Breast epithelium (tissue), 3 donors: ENCODE measurements at regions not wholly inside any gene's neighbourhood (a gene's known extent, or its start where the extent isn't known, plus 50 kb on each side); places are given as distances from the start of the nearest gene placed in this dataset.

ENCODE experiments used
- POLR2A ChIP-seq: fragments of 450-650 bp; IDR thresholded peaks from one replicate; pipeline ENCODE4 v1.6.1; 2016; ENCODE audit warnings: antibody characterized with exemption, mild to moderate bottlenecking, moderate library complexity
- TF ChIP-seq, protein P1 (sequence below), 3 donors: fragments of 450-650 bp; IDR thresholded peaks; one replicate each; pipeline ENCODE4 v1.5.1; 2016 to 2017; ENCODE audit warnings: antibody characterized with exemption in 3 of 3, mild to moderate bottlenecking in 3 of 3, moderate library complexity in 3 of 3

DNA sequence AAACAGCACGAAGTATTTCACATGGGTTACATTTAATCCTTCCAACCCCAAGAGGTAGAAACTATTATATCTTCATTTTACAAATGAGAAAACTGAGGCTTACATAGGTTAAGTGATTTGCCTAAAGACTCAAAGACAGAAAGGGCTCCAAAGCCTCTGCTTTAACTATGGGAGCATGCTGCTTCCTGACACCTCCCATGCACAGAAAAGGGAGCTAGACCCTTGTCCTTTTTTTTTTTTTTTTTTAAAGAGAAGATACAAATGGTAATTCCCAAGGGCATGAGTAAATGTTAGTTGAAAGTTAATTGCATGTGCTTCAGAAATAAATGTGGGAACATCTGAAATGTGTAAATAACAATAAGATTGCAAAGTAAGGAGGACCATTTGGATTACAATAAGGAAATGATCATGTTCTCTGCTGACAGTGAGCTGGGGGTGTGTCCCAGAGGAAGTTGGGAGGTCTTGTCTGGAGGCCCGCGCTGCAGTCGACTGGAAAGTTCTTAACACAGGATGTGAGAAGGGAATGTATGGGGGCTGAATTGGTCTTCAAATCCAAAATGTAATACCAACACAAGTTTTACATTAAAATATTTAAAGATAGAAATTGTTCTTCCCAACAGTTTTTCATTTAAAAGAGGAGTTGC lies 500.3 kb downstream of the KLF12 start:
- TF ChIP-seq, protein P1, sequence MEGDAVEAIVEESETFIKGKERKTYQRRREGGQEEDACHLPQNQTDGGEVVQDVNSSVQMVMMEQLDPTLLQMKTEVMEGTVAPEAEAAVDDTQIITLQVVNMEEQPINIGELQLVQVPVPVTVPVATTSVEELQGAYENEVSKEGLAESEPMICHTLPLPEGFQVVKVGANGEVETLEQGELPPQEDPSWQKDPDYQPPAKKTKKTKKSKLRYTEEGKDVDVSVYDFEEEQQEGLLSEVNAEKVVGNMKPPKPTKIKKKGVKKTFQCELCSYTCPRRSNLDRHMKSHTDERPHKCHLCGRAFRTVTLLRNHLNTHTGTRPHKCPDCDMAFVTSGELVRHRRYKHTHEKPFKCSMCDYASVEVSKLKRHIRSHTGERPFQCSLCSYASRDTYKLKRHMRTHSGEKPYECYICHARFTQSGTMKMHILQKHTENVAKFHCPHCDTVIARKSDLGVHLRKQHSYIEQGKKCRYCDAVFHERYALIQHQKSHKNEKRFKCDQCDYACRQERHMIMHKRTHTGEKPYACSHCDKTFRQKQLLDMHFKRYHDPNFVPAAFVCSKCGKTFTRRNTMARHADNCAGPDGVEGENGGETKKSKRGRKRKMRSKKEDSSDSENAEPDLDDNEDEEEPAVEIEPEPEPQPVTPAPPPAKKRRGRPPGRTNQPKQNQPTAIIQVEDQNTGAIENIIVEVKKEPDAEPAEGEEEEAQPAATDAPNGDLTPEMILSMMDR (IDR thresholded peaks at IDR 0.05), result no peak
- TF ChIP-seq POLR2A, result no peak
